HG02870 (cell line): ENCODE measurements at regions not wholly inside any gene's neighbourhood (a gene's known extent, or its start where the extent isn't known, plus 50 kb on each side); places are given as distances from the start of the nearest gene placed in this dataset.

Experiments
- ATAC-seq: cut with Tn5 transposase; IDR thresholded peaks from one replicate; pipeline ENCODE4 v1.9.1; 2021; ENCODE audit warnings: mild to moderate bottlenecking, moderate library complexity; ENCODE audit not compliant: unreplicated experiment

DNA sequence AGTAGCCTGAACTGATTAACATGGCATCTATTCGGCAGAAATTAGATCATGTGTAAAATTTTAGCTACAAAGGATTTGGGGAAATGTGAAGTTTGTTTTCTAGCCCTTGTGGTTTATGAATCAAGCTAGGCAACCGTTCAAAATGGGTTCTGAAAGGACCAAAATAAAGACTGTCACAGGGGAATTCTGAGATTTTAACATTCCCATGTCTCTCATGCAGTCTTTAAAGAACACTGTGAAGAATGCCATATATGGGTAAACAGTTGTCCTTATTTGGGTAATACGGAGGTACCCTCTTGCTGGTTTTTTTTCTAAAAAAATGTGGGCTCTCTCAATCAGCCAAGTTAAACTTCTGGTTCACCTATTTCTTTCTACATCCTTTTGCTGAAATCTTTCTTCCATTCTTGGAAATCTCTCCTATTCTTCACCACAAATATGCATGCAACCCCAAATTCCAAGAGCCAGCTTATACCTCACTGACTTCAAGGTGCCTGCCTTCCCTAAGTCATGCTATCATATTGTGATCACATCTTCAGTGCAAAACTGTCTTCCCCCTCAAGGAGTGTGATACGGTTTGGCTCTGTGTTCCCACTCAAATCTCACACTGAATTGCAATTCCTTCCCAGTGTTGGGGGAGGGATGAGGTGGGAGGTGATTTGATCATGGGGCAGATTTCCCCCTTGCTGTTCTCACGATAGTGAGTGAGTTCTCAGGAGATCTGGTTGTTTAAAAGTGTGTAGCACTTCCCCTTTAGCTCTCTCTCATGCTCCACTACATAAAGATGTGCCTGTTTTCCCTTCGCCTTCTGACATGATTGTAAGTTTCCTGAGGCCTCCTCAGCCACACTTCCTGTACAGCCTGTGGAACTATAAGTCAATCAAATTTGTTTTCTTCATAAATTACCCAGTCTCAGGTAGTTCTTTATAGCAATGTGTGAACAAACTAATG, 308.7 kb downstream of the TTLL7 start:
- no peak for ATAC-seq

DNA sequence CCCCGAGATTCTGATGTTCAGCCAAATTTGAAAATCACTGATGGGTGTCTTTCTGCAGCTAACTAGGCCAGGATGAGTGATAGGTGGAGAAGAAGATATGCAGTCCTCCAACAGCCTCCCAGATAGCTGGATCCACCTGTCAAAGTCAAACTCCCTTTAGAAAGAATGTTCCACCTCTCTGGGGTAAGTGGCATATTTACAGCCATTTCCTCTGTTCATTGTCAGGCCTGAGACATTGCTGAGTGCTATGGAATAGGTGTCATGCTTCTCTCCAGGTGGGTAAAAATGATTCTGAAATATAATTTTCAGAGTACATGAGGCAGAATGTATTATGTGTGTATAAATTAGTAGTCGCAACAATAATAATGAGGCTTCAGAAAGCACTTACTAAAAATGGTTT, 316.8 kb downstream of the TTLL7 start:
- no peak for ATAC-seq

- no peak for ATAC-seq
Measured at GRCh38 chr1:83676106-83676505, 322.8 kb downstream of the TTLL7 start.

- peak; percentile 91 for ATAC-seq
Measured at GRCh38 chr1:83673312-83673711, 325.6 kb downstream of the TTLL7 start.

DNA sequence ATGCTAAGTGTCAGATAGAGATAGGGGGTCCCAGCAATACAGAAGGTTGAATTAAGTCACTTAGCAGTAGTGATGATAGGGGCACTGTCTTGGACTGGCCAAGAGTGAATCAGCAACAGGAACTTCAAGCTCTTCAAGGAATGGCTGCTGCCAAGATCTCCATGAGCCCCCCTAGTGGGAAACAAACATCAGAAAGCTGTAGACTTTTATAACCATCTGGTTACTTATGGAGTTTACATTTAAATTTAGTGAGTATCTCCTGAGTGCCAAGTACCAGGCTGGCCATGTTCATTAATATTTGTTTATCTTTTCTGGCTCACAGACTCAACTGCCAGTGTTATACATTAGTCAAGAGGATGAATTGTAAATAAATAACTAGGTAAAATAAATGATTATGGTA, 327.3 kb downstream of the TTLL7 start:
- no peak for ATAC-seq

GRCh38 chr1:83670909-83671565, 327.9 kb downstream of the TTLL7 start:
- ATAC-seq: no peak

- no peak for ATAC-seq
Measured at GRCh38 chr1:83641796-83642443, 357.0 kb downstream of the TTLL7 start.

DNA sequence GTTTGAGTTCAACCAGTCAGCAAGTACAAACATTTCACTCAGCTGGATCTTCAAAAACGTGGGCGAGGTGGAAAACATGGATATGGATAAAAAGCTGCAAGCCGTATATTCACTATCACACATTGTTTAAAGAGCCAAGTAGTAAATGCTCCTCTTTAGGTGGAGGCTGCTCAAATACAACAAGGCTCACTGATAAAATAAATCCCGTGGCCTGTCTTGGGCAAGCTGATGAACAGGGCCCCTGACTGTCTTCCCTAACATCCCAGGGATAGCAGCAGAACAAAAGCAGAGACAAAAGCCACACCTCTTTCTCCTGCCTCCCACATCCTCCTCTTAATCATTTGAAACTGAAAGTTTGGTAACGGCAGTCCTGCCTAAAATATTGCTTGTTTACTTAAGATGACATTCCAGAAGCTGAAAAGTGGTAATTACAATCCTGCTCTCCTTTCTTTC, 357.7 kb downstream of the TTLL7 start:
- no peak for ATAC-seq

DNA sequence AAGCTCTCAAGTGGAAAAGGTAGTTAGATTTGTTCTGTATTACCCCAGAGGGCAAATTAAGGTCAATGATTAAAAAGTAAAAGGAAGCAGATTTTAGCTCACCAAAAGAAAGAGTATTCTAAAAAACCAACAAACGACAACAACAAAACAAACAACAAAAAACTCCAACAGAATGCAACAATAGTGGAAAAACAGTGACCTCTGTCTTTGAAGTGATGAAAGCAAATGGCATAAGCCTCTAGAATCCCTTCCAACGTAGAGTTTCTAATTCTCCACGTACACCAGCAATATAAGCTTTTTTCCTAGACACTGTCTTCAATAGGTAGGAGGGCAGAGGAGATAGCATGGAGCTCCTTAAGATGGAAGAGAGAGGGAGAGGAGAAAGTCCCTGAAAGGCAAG, 359.1 kb downstream of the TTLL7 start:
- ATAC-seq: no peak

DNA sequence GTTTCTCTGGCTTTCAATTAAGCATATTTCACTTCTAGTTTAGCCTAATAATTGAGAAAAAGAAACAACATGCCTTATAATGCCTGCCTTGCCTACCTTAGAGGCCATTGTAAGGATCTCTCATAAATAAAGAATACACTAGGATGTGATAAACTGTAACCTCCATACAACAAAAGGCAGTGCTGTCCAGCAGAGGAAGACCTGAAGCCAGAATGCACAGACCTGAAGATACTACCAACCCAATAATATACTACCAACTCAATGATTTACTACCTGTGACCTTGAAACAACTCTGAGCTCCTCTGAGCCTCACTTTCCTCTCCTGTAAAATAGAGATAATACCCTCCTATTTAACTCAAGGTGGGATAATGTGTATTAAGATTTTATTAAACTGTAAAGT, 361.3 kb downstream of the TTLL7 start:
- no peak for ATAC-seq

DNA sequence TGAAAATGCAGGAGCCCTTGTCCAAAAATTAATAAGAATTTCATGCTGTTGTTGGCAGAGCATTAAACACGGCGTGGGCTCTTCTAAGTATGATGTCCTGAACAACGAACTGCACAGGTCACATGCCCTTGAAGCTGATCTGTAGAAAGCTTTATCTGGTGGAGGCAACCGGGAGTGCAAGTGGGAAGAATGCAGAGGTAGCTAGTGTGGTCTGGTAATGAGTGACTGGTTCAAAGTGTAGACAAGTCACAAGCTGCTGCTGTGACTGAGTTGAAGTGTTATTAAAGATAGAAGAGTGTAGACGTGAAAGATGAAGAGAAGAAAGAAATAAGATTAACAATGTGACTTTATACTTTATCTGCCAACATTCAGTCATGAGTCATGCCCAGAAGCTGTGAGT, 361.9 kb downstream of the TTLL7 start:
- ATAC-seq: no peak

- ATAC-seq: no peak
Measured at GRCh38 chr1:83632906-83633305, 366.0 kb downstream of the TTLL7 start.

DNA sequence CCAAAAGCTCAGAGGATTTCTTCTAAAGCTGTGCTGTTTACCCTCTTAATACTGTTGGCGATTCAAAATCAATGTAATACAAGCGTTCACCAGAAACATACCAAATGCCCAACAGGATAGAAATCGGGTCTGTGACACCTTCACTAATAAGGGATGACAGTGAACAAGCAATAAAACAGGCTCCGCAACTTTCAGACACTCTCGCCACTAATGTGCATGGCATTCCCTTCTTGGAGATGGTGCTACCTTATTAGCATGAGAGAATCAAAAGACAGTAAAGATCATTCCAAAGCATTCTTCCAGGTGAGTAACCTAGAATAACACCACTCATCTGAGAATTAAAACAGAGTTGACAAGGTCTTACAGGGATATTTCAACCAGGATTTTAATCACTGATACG, 367.1 kb downstream of the TTLL7 start:
- no peak for ATAC-seq

DNA sequence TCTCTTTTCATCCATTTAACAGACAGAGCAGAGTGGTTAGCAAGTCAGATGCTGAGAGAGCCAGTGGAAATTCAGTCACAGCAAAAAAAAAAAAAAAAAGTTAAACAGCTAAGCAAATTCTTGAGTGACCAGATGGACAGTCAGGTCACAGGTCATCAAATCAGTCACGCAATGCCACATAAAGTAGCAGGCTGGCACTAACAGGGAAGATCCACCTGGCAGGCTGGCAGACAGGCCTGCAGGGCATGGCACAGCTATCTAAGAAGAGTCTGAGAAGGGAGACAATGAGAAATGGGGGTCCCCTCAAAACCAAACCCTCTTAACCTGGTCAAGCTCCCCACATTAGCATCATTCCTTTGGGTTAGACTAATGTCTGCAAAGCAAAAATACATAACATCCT, 371.9 kb downstream of the TTLL7 start:
- no peak for ATAC-seq

GRCh38 chr1:83626603-83627002, 372.3 kb downstream of the TTLL7 start:
- no peak for ATAC-seq

- no peak for ATAC-seq
Measured at GRCh38 chr1:83625646-83626045, 373.3 kb downstream of the TTLL7 start.

- no peak for ATAC-seq
Measured at GRCh38 chr1:83620016-83620415, 378.9 kb downstream of the TTLL7 start.

GRCh38 chr1:83619170-83619896, 379.6 kb downstream of the TTLL7 start:
- ATAC-seq: no peak

GRCh38 chr1:83617883-83618282, 381.0 kb downstream of the TTLL7 start:
- ATAC-seq: no peak

- ATAC-seq: no peak
Measured at GRCh38 chr1:83615370-83615769, 383.6 kb downstream of the TTLL7 start.

DNA sequence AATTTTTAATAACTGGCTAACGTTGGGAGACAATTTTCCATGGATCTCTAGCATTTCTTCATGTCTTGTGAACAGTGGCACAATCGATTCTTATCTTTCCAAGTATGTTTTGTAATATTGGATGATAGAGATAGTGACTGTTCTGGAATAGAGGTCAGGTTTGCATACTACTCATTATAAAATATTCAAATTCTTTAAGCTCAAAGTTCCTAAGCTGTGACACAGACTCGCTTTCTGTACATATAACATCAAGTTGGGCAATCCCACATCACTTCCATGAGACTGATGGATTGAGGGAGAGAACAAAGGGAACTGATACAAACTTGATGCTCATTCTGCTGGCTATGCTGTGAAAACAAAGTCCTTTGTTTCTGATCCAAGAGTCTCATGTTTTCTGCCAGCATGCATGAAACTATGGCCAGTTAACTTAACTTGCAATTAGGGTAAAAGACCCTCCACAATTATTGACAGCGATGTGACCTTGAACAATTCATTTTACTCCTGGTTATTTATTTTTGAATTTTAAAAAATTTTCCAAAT, 392.4 kb downstream of the TTLL7 start:
- ATAC-seq: no peak
